Activated CD8-positive, alpha-beta memory T cell treated with anti-CD3 and anti-CD28 coated beads for 36 hours (primary cell): ENCODE measurements at regions not wholly inside any gene's neighbourhood (a gene's known extent, or its start where the extent isn't known, plus 50 kb on each side); places are given as distances from the start of the nearest gene placed in this dataset.
"Not testable (repeated sequence)": the region's sequence is repeated elsewhere in the genome, so short reads cannot be mapped to it uniquely, and the experiment has no call there.

Source experiments
- CTCF ChIA-PET: fragments of 350-600 bp; sonication (Branson Sonifier 250); formaldehyde crosslinking; loops from one replicate; lab custom pipeline; 2021; ENCODE audit warnings: antibody characterized with exemption; lab: Charles Lee
- POLR2A ChIA-PET: fragments of 350-600 bp; sonication (Branson Sonifier 250); formaldehyde crosslinking; loops from one replicate; lab custom pipeline; 2021; ENCODE audit warnings: antibody characterized with exemption; lab: Charles Lee

DNA sequence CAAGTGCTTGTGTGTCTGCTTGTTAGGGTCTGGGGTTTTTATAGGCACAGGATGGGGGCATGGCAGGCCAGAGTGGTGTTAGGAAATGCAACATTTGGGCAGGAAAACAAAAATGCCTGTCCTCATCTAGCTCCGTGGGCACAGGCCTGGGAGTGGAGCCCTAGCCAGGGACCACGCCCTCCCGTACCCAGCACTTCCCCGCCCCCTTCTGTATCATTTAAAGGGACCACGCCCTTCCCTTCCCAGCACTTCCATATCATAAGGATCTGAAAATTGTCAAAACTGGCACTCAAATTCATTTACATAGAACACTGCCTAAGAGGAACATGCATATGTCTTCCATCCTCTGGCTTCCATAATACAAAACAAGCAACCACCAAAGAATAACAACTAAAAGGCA, 185.8 kb downstream of the B3GLCT start:
- POLR2A ChIA-PET: no interaction called here
- CTCF ChIA-PET: no interaction called here

DNA sequence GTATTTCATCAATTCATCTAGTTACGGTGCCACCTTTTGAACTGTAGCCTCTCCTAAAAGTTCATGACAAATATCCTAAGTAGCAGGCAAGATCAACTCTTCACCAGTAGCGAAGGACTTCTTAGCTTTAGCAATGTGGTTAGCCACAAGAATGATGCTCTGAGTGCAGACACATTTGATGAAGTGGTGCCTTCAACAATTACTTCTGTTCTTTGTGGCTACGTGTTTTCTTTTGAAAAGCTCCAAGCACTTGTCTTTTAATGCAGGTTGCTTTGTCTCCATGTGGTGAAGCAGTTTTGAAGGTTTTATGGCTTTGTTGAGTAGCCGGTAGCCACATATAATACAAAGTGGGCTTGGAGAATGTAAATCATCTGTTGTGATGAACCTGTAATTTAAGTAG, 194.7 kb downstream of the B3GLCT start:
- ChIA-PET POLR2A (no interaction called here), CTCF (no interaction called here)

DNA sequence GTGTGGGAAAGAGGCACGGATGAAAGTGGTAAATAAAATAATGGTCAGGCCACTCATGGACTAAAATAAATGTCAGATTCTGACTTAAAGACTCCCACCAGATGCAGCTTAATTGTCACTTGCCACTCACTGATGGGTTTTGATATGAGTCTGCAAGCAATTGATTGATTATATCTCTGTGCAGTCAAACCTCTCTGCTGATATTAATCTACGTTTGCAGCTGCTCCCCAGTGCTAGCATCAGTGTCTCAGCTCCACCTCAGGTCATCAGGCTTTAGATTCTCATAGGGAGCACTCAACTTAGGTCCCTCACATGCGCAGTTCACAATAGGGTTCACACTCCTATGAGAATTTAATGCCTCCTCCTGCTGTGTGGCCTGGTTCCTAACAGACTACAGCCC, 195.3 kb downstream of the B3GLCT start:
- POLR2A ChIA-PET: no interaction called here
- CTCF ChIA-PET: no interaction called here

DNA sequence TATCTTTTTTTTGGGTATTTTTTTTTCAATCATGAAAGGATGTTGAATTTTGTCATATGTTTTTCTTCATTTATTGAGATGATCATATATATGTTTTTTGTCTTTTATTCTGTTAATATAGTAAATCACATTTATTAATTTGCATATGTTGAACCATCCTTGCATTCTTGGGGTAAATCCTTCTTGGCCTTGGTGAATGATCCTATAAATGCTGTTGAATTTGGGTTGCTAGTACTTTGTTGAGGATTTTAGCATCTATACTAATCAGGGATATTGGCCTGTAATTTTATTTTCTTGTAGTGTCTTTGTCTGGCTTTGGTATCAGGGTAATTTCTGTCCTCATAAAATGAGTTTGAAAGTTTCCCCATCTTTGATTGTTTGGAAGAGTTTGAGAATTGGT, 199.9 kb downstream of the B3GLCT start:
- CTCF ChIA-PET: no interaction called here
- POLR2A ChIA-PET: no interaction called here

DNA sequence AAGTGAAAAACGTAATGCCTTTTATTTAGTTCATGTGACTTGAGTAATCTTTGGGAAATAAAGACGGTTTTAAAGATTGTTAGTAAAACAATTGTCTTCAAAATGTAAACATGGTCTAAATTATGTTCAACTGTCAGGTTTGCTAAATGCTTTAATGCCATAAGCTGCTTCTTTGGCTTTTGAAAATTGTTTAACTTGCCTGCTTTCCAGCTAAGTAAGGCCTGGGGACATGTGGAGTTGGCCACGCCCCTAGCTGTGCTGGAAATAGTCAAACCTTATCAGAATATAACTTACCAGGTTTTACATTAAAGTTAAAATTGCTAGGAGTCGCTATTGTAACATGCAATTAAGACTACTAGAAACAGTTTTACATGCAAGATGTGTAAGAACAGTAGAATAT, 203.9 kb downstream of the B3GLCT start:
- POLR2A ChIA-PET: not testable (repeated sequence)
- CTCF ChIA-PET: interaction anchor here (1.1 kb wide), 1 partner anchor 26 kb away, joined by 4 read pairs; no protein-coding TSS in a partner anchor

DNA sequence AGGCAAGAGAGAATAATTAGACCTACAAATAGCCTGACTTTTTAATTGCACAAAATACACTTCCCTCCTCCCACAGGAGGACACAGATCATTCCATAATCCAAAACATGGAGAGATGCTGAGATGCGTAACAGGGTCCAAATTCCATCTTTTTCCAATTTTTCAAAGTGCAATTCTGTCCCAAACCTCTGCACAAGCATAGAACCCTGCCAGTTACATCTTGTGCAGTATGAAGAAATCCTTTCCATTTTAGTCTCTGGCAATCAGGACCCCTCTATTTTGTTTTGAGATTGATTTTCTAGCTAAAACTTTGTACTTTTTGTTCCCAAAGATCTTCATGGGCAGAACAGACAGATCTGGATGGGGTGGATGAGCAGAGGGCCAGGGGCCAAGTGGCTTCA, 209.2 kb downstream of the B3GLCT start:
- POLR2A ChIA-PET: no interaction called here

DNA sequence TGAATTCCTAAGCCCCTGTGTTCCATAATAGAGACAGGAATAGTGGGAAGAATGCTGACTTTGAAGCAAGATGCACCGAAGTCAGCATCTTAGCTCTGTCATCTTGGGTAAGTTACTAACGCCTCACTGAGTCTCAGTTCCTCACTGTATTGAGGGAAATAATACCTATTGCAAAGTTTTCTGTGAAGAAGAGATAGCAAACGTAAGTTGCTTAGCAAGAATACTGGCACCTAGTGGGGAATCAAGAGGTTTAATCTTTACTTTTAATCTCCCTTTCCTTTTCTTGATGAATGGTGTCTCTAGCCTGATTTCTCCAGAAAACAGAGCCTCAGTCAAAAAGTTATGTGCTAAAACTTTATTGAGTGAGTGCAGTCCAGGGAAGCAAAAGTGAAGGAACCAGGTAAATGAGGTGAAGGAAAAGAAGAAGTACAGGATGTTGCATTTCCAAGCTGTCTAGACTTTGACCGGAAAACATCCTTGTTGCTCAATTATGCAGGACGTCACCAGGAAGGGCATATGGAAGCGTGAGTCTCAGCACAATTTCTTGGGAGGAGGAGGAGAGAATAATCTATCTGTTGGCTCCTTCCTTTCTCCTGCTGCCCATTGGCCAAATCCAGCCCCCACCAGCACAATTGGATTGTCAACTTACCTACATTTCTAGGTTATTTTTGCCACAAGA, 210.0 kb downstream of the B3GLCT start:
- ChIA-PET POLR2A (no interaction called here), CTCF (no interaction called here)

More for the DNA sequence above, 209.2 kb downstream of the B3GLCT start:
- CTCF ChIA-PET: no interaction called here

DNA sequence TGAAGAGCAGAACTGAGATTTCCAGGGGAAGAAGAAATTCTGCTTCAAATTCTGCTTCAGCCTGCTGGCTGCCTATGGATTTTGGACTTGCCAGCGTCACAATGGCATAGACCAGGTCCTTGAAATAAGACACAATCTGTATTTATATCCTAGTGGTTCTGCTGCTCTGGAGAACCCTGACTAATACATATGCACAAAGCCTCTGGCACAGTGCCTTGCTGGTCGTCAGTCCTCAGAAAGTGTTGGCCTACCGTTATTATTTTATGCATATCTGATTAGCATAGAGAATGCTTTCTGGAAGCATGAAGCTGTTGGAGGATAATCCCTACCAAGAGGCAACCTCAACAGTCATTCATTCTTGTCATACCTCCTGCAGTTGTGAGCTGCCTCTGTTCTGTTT, 213.7 kb downstream of the B3GLCT start:
- ChIA-PET POLR2A (no interaction called here), CTCF (no interaction called here)

DNA sequence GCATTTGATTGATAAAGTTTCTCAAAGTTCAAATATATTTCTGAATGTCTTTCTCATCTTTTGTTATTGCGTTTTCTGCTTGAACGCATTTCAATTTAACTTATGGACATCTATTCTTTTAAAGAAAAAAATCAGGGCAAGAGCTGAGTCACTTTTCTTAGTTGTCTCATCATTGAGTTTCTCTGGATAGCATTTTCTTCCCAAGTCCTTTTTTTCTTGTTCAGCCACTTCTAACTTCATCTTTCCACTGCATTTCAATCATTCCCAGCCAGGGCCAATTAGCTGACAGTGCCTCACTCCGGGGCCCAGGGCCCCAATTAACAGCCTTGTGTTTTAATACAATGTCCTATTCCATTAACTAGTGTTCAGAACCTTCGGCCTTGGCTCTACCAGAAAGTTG, 216.3 kb downstream of the B3GLCT start:
- CTCF ChIA-PET: no interaction called here
- POLR2A ChIA-PET: no interaction called here

DNA sequence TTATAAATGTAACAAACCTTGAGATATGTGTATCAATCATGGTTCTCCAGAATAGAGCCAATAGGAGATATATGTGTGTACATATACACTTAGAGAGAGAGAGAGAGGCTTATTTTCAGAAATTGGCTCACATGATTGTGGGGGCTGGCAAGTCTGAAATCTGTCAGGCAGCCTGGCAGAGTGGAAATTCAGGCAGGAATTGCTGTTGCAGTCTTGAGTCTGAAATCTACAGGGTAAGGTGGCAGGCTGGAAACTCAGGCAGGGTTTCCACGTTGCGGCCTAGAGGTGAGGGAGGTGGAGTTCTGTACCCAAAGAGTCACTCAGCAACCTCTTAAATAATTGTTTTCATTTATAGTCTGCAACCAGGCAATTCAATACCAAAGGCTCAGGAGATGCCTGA, 218.4 kb downstream of the B3GLCT start:
- ChIA-PET CTCF (no interaction called here), POLR2A (no interaction called here)

DNA sequence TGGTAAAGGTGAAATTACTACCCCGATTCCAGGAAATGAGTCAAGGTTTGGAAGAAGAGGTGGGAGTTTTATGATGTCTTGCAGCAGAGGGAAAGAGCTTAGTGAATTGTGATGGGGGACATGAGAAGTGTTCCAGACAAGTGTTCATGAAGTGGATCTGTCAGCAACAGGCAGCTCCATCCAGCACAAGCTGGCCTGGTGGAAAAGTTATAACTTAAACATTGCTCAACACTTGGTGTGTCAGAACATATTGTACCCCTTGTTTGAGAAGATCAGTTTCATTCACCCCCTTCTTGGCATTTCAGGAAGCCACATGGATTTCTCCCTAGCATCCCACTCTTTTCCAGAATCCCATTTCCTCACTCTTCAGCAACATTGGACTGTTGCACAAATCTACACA, 222.0 kb downstream of the B3GLCT start:
- CTCF ChIA-PET: no interaction called here
- POLR2A ChIA-PET: no interaction called here

DNA sequence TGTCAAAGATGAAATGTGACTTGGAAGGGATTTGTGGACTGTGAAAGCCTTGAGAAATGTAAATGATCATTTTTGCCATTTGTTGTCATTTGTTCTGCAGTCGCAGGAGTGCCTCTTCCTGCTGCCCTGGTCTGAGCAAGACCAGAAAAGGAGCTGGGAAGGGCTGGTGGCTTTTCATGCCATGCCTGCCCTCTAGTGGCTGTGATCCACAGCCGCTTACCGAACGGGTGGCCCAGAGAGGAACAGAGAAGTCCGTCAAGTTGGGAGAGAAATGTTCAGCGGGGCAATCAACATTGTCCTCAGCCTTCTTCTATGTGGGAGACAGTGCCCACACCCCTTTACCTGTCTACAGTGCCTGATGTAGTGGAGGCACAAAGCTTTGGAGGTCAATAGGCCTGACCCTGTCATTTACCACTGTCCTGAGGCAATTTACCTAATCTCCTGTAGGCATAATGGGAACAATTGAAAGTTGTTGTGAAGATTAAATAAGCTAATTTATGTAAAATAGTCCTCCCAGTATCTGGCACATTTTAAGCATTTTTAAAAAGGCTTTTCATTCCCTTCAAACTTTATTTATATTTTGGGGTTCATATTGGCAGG, 224.5 kb downstream of the B3GLCT start:
- ChIA-PET CTCF (interaction anchor here (0.6 to 2.9 kb wide), 4 partner anchors 184 to 225 kb away, joined by 3 to 16 read pairs (median 4); partner anchors contain the start of gene B3GLCT), POLR2A (no interaction called here)

DNA sequence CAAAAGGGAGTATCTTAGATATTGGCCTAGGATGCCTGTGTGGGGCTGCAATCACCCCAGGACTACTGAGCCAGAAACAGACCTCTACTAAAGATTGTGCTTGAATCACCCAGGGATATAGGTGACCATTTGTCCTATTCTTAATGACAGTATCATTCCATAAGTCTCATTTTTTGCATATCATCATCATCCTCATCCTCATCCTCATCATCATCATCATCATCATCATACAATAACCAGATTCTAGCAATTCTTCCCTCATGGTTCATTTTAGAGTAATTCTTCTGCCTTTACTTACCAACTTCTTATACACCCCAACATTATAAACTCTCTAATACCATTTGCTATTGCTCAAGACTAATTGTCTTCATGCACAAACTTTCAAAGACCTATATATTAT, 226.6 kb downstream of the B3GLCT start:
- ChIA-PET POLR2A (no interaction called here), CTCF (interaction anchor here (2.9 kb wide), 1 partner anchor 189 kb away, joined by 16 read pairs; no protein-coding TSS in a partner anchor)

DNA sequence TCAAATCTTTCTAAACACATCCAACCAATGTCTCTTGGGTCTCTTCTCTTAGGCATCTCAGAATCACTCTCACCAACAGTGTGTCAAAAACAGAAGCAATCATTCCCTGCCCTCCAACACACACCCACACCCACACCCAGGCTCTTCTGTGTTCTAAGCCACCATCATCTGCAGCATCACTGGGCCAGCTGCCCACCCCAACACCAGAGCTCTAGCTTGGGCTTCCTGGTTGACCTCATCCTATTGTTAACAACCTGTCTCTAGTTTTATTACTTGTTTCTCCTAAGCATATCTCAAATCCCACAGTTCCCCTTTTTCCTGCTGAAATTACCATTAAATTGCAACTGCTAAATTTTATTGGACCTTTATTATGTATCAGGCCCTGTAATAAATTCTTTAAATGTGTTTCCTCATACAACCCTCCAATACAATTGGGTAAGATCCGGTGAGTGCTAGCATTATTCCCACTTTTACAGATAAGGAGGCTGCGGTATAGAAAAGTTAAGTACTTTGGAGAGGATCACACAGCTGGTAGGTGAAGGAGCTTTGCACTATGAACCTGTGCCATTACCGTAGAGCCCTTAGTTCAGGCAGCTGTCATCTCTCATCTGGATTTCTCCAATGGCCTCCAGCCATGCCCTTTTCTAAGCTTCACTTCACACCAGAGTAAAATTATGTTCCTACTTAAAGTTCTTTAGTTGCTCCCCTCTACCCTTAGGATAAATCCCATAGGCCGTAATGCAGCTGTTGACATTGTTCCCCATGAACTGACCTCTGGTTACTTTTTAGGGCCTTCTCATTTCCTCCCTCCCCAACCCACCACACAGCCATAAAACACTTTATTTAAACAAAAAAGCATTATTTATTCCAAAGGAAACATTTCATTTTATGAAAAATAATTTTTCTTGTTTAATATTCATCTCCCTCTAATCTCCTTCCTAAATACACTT, 227.7 kb downstream of the B3GLCT start:
- ChIA-PET CTCF (interaction anchor here (0.6 kb wide), 1 partner anchor 72 kb away, joined by 3 read pairs; no protein-coding TSS in a partner anchor), POLR2A (no interaction called here)

DNA sequence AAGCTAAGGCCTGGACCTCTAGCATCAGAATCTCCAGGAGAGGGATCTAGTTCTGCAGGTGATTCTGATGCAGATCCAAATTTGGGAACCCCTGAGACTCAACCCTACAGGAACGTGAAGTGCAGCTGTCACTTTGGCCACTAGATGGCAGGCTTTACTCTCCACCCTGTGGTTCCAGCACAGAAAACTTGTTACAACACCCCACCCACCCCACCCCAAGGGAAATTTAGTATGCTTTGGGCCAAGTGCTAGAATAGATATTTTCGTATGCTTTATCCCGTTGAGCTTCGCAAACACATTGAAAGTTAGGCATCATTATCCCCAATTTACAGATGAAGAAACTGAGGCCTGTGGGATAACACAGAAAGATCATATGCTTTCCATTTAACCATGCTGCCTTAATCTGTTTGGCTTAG, 232.0 kb downstream of the B3GLCT start:
- ChIA-PET POLR2A (no interaction called here), CTCF (interaction anchor here (0.8 to 1.5 kb wide), 2 partner anchors 10 to 198 kb away, joined by 3 to 5 read pairs; no protein-coding TSS in a partner anchor)

DNA sequence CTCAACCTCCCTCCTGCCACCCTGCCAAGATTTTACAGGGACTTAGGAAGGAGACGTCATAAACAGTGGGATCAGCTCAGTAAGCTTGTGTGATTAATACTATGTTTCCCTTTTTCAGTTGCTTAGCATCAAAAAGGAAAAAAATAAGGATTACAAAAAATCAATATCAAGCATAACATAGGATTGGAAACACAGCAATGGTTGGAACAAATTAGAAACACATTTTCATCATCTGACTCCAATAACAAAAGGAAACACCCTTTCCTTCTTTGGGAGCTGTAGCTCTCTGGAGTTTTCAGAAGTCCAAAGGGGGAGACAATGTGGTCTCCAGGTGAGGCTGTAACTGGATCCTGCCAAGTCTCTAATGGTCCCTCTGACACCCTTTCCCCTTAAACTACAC, 233.4 kb downstream of the B3GLCT start:
- CTCF ChIA-PET: no interaction called here
- POLR2A ChIA-PET: no interaction called here

DNA sequence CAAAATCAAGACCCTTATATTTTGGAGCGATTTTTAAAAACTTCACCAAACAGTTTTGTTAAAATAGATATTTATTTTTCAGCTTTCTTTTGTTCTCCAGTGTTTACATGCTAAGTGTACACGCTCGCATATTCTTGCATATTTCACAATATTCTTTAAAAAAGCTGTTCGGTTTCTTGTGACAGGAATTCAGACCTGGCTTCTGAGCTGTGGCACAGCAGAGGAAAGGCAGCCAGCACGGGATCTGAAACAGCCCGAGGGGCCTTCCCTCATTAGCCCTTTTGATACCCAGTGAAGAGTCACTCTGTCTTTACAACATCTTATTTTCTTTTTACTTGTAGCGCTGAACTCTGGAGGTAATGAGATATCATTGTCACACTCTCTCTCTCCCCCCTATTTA, 234.0 kb downstream of the B3GLCT start:
- POLR2A ChIA-PET: no interaction called here
- CTCF ChIA-PET: no interaction called here

DNA sequence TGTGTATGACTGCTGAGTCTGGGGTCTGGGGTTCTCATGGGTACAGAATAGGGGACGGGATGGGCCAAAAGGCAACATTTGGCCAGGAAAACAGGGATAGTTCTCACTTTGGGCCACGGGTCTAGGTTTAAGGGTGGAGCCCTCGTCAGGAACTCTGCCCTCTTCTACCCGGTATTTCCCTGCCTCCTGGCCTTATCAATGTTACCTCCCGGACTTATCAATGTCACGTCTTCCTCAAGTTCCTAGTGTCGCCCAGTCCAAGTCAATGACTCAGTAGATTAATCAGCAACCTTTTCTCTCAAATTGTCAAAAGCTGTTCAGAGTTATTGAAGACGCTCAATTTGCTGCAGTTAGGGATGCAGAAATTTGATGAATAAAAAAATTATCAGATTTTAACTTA, 234.8 kb downstream of the B3GLCT start:
- ChIA-PET POLR2A (no interaction called here), CTCF (no interaction called here)

DNA sequence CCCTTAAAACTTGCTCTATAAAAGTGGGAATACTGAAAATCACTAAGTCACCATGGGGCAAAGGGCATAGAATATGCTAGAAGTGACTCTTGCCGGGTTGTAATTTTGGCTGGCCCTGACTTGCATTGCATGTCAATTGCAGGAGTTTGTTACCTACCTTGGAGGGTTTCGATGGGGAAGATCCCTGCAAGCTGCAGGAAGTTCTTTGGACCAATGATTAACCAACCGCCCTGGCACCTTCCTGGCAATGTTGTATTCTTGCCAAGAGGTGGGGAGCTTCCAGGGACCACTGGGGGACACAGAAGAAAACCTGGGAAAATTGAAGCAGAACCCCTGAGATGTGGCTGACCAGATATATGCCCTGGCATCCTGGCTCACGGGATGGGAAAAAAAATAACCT, 235.8 kb downstream of the B3GLCT start:
- ChIA-PET POLR2A (no interaction called here), CTCF (no interaction called here)

DNA sequence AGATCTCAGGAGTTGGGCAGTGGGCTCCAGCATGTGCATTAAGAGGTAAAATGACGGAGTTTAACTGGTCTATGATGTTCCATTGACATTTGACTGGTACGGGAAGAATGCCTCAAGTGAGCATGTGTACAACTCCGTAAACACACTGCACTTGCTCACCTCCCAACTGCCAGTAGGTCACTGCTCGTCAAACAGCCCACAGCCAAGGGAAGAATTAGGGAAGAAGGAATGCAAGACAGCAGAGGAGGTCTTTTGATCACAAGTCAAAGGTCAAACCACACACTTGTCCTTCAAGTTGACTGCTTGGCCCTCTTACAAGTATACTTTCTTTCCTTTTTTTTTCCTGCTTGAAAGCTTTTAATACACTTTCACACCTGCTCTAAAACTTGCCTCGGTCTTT, 236.7 kb downstream of the B3GLCT start:
- POLR2A ChIA-PET: no interaction called here
- CTCF ChIA-PET: no interaction called here
